Common myeloid progenitor, CD34-positive (primary cell): ENCODE measurements at regions not wholly inside any gene's neighbourhood (a gene's known extent, or its start where the extent isn't known, plus 50 kb on each side); places are given as distances from the start of the nearest gene placed in this dataset.
A peak's percentile ranks its signal among the peaks of the same experiment; 100 is the strongest.

Experiments
- CTCF ChIA-PET: fragments of 350-600 bp; sonication (Branson Sonifier 250); formaldehyde crosslinking; loops from one replicate; lab custom pipeline; 2021; ENCODE audit warnings: antibody characterized with exemption; lab: Charles Lee
- POLR2A ChIA-PET: fragments of 350-600 bp; sonication (Branson Sonifier 250); formaldehyde crosslinking; loops from one replicate; lab custom pipeline; 2021; ENCODE audit warnings: antibody characterized with exemption; lab: Charles Lee
- DNase-seq, 3 donors: peaks; one replicate each; pipeline versions ENCODE4 v3.0.0 to v3.0.0-alpha.2; 2013
- H3K27ac ChIP-seq, 2 experiments: 1 replicate in 1 of 2; 2 replicates in 1 of 2; pipeline ENCODE4 v1.7.0; 2013; ENCODE audit warnings: inconsistent platforms in 2 of 2, low read length in 2 of 2, mild to moderate bottlenecking in 2 of 2, low read depth in 1 of 2, moderate library complexity in 1 of 2; ENCODE audit not compliant: severe bottlenecking in 2 of 2, insufficient read depth in 1 of 2, poor library complexity in 1 of 2
- H3K27me3 ChIP-seq, 5 experiments: replicated peaks in 2 of 5; 1 replicate in 3 of 5; 2 replicates in 2 of 5; pipeline versions ENCODE4 v1.6.1 to v1.7.0; 2013; ENCODE audit warnings: low read length in 4 of 5, mild to moderate bottlenecking in 2 of 5, moderate library complexity in 2 of 5, inconsistent platforms in 1 of 5; ENCODE audit not compliant: insufficient read depth in 5 of 5, control insufficient read depth in 4 of 5
- H3K36me3 ChIP-seq, 4 experiments: 1 replicate in 2 of 4; 2 replicates in 2 of 4; pipeline versions ENCODE4 v1.6.1 to v1.7.0; 2013; ENCODE audit warnings: low read length in 3 of 4, control low read depth in 1 of 4, mild to moderate bottlenecking in 1 of 4; ENCODE audit not compliant: control insufficient read depth in 4 of 4, insufficient read depth in 4 of 4
- H3K4me1 ChIP-seq, 4 experiments: 1 replicate in 3 of 4; 2 replicates in 1 of 4; pipeline versions ENCODE4 v1.6.1 to v1.7.1; 2013; ENCODE audit warnings: low read length in 3 of 4, mild to moderate bottlenecking in 3 of 4, control low read depth in 1 of 4, inconsistent platforms in 1 of 4, moderate library complexity in 1 of 4; ENCODE audit not compliant: control insufficient read depth in 4 of 4, insufficient read depth in 4 of 4; ENCODE audit errors: control extremely low read depth in 1 of 4
- H3K4me3 ChIP-seq, 7 experiments: 1 replicate in 4 of 7; 2 replicates in 3 of 7; pipeline versions ENCODE4 v1.5.1 to v1.7.0; 2013; ENCODE audit warnings: mild to moderate bottlenecking in 7 of 7, low read length in 6 of 7, moderate library complexity in 6 of 7, inconsistent platforms in 2 of 7, low read depth in 2 of 7, control low read depth in 1 of 7; ENCODE audit not compliant: insufficient read depth in 4 of 7, control insufficient read depth in 1 of 7; ENCODE audit errors: extremely low read depth in 1 of 7
- H3K9me3 ChIP-seq, 5 experiments: 1 replicate in 4 of 5; 2 replicates in 1 of 5; pipeline versions ENCODE4 v1.6.1 to v1.7.1; 2013; ENCODE audit warnings: low read length in 4 of 5, mild to moderate bottlenecking in 2 of 5, inconsistent platforms in 1 of 5, low read depth in 1 of 5, moderate library complexity in 1 of 5; ENCODE audit not compliant: control insufficient read depth in 4 of 5, insufficient read depth in 2 of 5; ENCODE audit errors: control extremely low read depth in 1 of 5
- WGBS: methylation state at CpG from one replicate; pipeline ENCODE4 v1.1.5; 2013; ENCODE audit not compliant: insufficient coverage; 5-methylcytosine and 5-hydroxymethylcytosine counted together

GRCh38 chr4:153127760-153128494 is 76.3 kb upstream of the TRIM2 start:
- Histone ChIP-seq H3K4me3 (peak overlapping the region in 1 of 7 experiments; percentile 24), H3K27ac (no peak overlapping the region), H3K9me3 (no peaks in the 10 kb centered on the region), H3K4me1 (peaks cover 0 to 2% (median 0%) of the 10 kb centered on the region in 4 experiments), H3K36me3 (no peaks in the 10 kb centered on the region), H3K27me3 (no peaks in the 10 kb centered on the region)
- WGBS = 29% methylated on average over 14 of the region's 18 CpGs
- ChIA-PET CTCF (interaction anchor here (0.6 to 6.2 kb wide), 30 partner anchors 10 to 719 kb away, joined by 3 to 175 read pairs (median 4); partner anchors contain the start of gene FHDC1), POLR2A (interaction anchor here (0.5 kb wide), 2 partner anchors 9 to 37 kb away, joined by 4 read pairs; no protein-coding TSS in a partner anchor)
- peak; percentile 83 to 91 (median 86) for DNase-seq

GRCh38 chr4:153131596-153131995 is 72.6 kb upstream of the TRIM2 start:
- Histone ChIP-seq H3K9me3 (no peaks in the 10 kb centered on the region), H3K4me3 (no peak overlapping the region), H3K27ac (no peak overlapping the region), H3K36me3 (no peaks in the 10 kb centered on the region), H3K4me1 (peaks cover 0 to 16% (median 12%) of the 10 kb centered on the region in 4 experiments), H3K27me3 (no peaks in the 10 kb centered on the region)
- POLR2A ChIA-PET = no interaction called here
- 91% methylated on average over 3 of the region's 7 CpGs for WGBS
- CTCF ChIA-PET = interaction anchor here (0.8 to 4.4 kb wide), 10 partner anchors 9 to 276 kb away, joined by 3 to 17 read pairs (median 4); no protein-coding TSS in a partner anchor
- no peak for DNase-seq

DNA sequence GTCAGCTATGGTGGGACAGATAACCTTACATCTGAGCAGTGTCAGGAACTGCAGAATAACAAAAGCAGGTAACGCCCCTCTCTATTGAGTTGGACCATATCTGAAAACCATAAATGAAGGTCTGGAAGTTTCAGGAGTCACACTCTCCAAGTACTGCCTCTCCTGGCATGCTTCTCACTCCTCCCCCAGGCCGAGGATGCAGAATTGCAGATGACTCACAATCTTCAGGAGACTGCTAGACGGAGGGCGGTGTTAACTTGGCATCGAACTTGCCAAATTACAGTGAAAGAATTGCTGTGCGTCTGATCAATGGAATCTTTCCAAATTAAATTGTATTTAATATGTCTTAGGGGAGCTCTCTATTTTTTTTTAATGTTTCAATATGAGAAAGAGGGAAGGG is 67.1 kb upstream of the TRIM2 start:
- no peaks in the 10 kb centered on the region for H3K36me3 ChIP-seq
- ChIA-PET POLR2A (interaction anchor here (1.2 kb wide), 1 partner anchor 9 kb away, joined by 4 read pairs; no protein-coding TSS in a partner anchor), CTCF (interaction anchor here (0.5 to 7.2 kb wide), 7 partner anchors 10 to 296 kb away, joined by 3 to 138 read pairs (median 3); no protein-coding TSS in a partner anchor)
- peaks cover 0 to 63% (median 41%) of the 10 kb centered on the region in 4 experiments for H3K4me1 ChIP-seq
- no peak overlapping the region for H3K27ac ChIP-seq
- DNase-seq = no peak
- WGBS = 90% methylated on average over 2 of the region's 6 CpGs
- H3K9me3 ChIP-seq = no peaks in the 10 kb centered on the region
- H3K4me3 ChIP-seq = no peak overlapping the region
- no peaks in the 10 kb centered on the region for H3K27me3 ChIP-seq

GRCh38 chr4:153137677-153138630 is 66.3 kb upstream of the TRIM2 start:
- peaks cover 0 to 64% (median 42%) of the 10 kb centered on the region in 4 experiments for H3K4me1 ChIP-seq
- no peaks in the 10 kb centered on the region for H3K36me3 ChIP-seq
- ChIA-PET POLR2A (interaction anchor here (0.6 to 1.0 kb wide), 2 partner anchors 19 to 240 kb away, joined by 3 read pairs; no protein-coding TSS in a partner anchor), CTCF (interaction anchor here (0.5 to 7.2 kb wide), 9 partner anchors 11 to 436 kb away, joined by 3 to 138 read pairs (median 3); partner anchors contain the start of gene MND1)
- no peaks in the 10 kb centered on the region for H3K27me3 ChIP-seq
- no peaks in the 10 kb centered on the region for H3K9me3 ChIP-seq
- DNase-seq = peak; percentile 89 to 97 (median 93)
- peak overlapping the region; percentile 56 to 88 for H3K27ac ChIP-seq
- peak overlapping the region in 2 of 7 experiments; percentile 13 to 63 for H3K4me3 ChIP-seq
- WGBS = 34% methylated on average over 8 of the region's 8 CpGs

GRCh38 chr4:153138736-153139135 is 65.5 kb upstream of the TRIM2 start:
- H3K4me1 ChIP-seq = peaks cover 0 to 66% (median 40%) of the 10 kb centered on the region in 4 experiments
- no peaks in the 10 kb centered on the region for H3K36me3 ChIP-seq
- H3K27me3 ChIP-seq = no peaks in the 10 kb centered on the region
- ChIA-PET POLR2A (interaction anchor here (1.0 kb wide), 1 partner anchor 18 kb away, joined by 3 read pairs; no protein-coding TSS in a partner anchor), CTCF (interaction anchor here (1.0 to 7.2 kb wide), 7 partner anchors 12 to 510 kb away, joined by 3 to 138 read pairs (median 4); partner anchors contain the start of gene MND1)
- WGBS = 0% methylated on average over 2 of the region's 5 CpGs
- peak overlapping the region in 3 of 7 experiments; percentile 23 to 63 (median 37) for H3K4me3 ChIP-seq
- peak; percentile 87 to 94 (median 90) for DNase-seq
- peak overlapping the region; percentile 56 to 88 for H3K27ac ChIP-seq
- H3K9me3 ChIP-seq = no peaks in the 10 kb centered on the region

- Histone ChIP-seq H3K36me3 (no peaks in the 10 kb centered on the region), H3K27me3 (no peaks in the 10 kb centered on the region), H3K9me3 (no peaks in the 10 kb centered on the region), H3K4me3 (no peak overlapping the region), H3K27ac (no peak overlapping the region), H3K4me1 (peaks cover 0 to 55% (median 31%) of the 10 kb centered on the region in 4 experiments)
- DNase-seq = no peak
- ChIA-PET CTCF (interaction anchor here (0.9 to 7.2 kb wide), 6 partner anchors 8 to 646 kb away, joined by 3 to 138 read pairs (median 4); no protein-coding TSS in a partner anchor), POLR2A (no interaction called here)
- WGBS = 93% methylated on average over 3 of the region's 5 CpGs
Measured at GRCh38 chr4:153140294-153140693, 63.9 kb upstream of the TRIM2 start.
